Lung (tissue), 11 donors: ENCODE measurements at regions not wholly inside any gene's neighbourhood (a gene's known extent, or its start where the extent isn't known, plus 50 kb on each side); places are given as distances from the start of the nearest gene placed in this dataset.

ENCODE experiments used
- ATAC-seq: fragments of 200-7000 bp; cut with Tn5 transposase; one replicate; pipeline ENCODE4 v1.9.1; 2020; ENCODE audit warnings: moderate number of reproducible peaks; ENCODE audit not compliant: insufficient read depth, low FRiP score
- DNase-seq, 3 donors: peaks; one replicate each; pipeline ENCODE4 v3.0.0-alpha.2; 2013 to 2017
- H3K27ac ChIP-seq, 2 donors: one replicate each; pipeline ENCODE4 v1.5.1; 2013; ENCODE audit warnings: mild to moderate bottlenecking in 2 of 2, moderate library complexity in 2 of 2, control low read depth in 1 of 2, inconsistent platforms in 1 of 2, low read depth in 1 of 2, low read length in 1 of 2
- H3K27me3 ChIP-seq, 3 donors: one replicate each; pipeline ENCODE4 v1.5.1; 2013; ENCODE audit warnings: low read length in 2 of 3; ENCODE audit not compliant: control insufficient read depth in 3 of 3, insufficient read depth in 3 of 3
- H3K36me3 ChIP-seq, 4 donors: one replicate each; pipeline ENCODE4 v1.5.1; 2013; ENCODE audit warnings: low read length in 4 of 4, mild to moderate bottlenecking in 1 of 4, moderate library complexity in 1 of 4; ENCODE audit not compliant: control insufficient read depth in 4 of 4, insufficient read depth in 4 of 4
- H3K4me1 ChIP-seq, 5 donors: one replicate each; pipeline ENCODE4 v1.5.1; 2013; ENCODE audit warnings: low read length in 5 of 5, mild to moderate bottlenecking in 2 of 5, moderate library complexity in 1 of 5; ENCODE audit not compliant: control insufficient read depth in 5 of 5, insufficient read depth in 5 of 5
- H3K4me3 ChIP-seq: one replicate; pipeline ENCODE4 v1.5.1; 2013; ENCODE audit warnings: mild to moderate bottlenecking, control low read depth, moderate library complexity
- H3K9ac ChIP-seq, 2 donors: one replicate each; pipeline ENCODE4 v1.5.1; 2013; ENCODE audit warnings: low read length in 2 of 2, control low read depth in 1 of 2; ENCODE audit not compliant: insufficient read depth in 1 of 2
- H3K9me3 ChIP-seq, 4 donors: one replicate each; pipeline ENCODE4 v1.5.1; 2013; ENCODE audit warnings: low read length in 3 of 4, mild to moderate bottlenecking in 1 of 4, moderate library complexity in 1 of 4; ENCODE audit not compliant: control insufficient read depth in 4 of 4, insufficient read depth in 3 of 4
- CTCF ChIP-seq: IDR thresholded peaks from 2 replicates; pipeline ENCODE4 v1.5.1; 2012; ENCODE audit warnings: mild to moderate bottlenecking; ENCODE audit errors: control extremely low read depth, extremely low read depth
- WGBS, 2 donors: extraction: QIAGEN DNeasy Blood & Tissue Kit; methylation state at CpG; one replicate each; pipeline ENCODE4 v1.1.7; 2013; 5-methylcytosine and 5-hydroxymethylcytosine counted together
- donor health status: control.
- donor health status: control.
- donor health status: Bipolar disorder and iron deficiency.
- donor health status: healthy.
- donor health status: DM: yes; HTN: yes; CAD: no.

DNA sequence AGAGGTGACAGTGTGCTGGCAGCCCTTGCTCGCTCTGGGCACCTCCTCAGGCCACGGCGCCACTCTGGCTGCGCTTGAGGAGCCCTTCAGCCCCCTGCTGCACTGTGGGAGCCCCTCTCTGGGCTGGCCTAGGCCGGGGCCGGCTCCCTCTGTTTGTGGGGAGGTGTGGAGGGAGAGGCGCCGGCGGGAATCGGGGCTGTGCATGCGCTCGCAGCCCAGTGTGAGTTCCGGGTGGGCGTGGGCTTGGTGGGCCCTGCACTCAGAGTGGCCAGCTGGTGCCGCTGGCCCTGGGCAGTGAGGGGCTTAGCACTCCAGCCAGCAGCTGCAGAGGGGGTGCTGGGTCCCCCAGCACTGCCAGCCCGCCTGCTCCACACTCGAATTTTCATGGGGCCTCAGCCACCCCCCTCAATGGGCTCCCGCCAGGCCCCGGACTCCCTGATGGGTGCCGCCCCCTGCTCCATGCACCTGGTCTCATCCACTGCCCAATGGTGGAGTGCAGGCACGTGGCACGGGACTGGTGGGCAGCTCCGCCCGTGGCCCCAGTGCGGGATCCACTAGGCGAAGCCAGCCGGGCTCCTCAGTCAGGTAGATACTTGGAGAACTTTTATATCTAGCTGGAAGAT is 96.7 kb upstream of the BET1 start:
- no peak for ATAC-seq
- 93 to 97% methylated on average over 26 to 27 of the region's 27 CpGs for WGBS, 2 donors
- no peaks in the 10 kb centered on the region for H3K36me3 ChIP-seq
- H3K9ac ChIP-seq: no peak overlapping the region
- TF ChIP-seq CTCF: no peak
- DNase-seq: no peak
- no peak overlapping the region for H3K27ac ChIP-seq
- H3K27me3 ChIP-seq: no peaks in the 10 kb centered on the region
- H3K9me3 ChIP-seq: peaks cover 0 to 4% (median 0%) of the 10 kb centered on the region in 4 donors
- no peak overlapping the region for H3K4me3 ChIP-seq
- no peaks in the 10 kb centered on the region for H3K4me1 ChIP-seq

GRCh38 chr7:94104301-94104700 is 100.1 kb upstream of the BET1 start:
- no peak for ATAC-seq
- no peaks in the 10 kb centered on the region for H3K4me1 ChIP-seq

GRCh38 chr7:94109556-94109955 is 105.4 kb upstream of the BET1 start:
- Histone ChIP-seq H3K27ac (no peak overlapping the region), H3K9me3 (no peaks in the 10 kb centered on the region), H3K36me3 (no peaks in the 10 kb centered on the region), H3K27me3 (no peaks in the 10 kb centered on the region), H3K4me3 (no peak overlapping the region), H3K9ac (no peak overlapping the region), H3K4me1 (no peaks in the 10 kb centered on the region)
- no peak for TF ChIP-seq CTCF
- no peak for ATAC-seq
- no peak for DNase-seq
- 91% methylated on average over 5 of the region's 5 CpGs for WGBS, 2 donors

More at GRCh38 chr7:94104301-94104700, 100.1 kb upstream of the BET1 start:
- no peak for DNase-seq
- Histone ChIP-seq H3K27me3 (no peaks in the 10 kb centered on the region), H3K4me3 (no peak overlapping the region), H3K9me3 (peaks cover 0 to 4% (median 0%) of the 10 kb centered on the region in 4 donors), H3K27ac (no peak overlapping the region), H3K36me3 (no peaks in the 10 kb centered on the region), H3K9ac (no peak overlapping the region)
- 52 to 94% methylated on average over 1 of the region's 1 CpG for WGBS, 2 donors
- TF ChIP-seq CTCF: no peak

- no peaks in the 10 kb centered on the region for H3K36me3 ChIP-seq
- no peak overlapping the region for H3K27ac ChIP-seq
- no peak for DNase-seq
- no peaks in the 10 kb centered on the region for H3K4me1 ChIP-seq
- 73 to 77% methylated on average over 2 of the region's 2 CpGs for WGBS, 2 donors
- no peak for ATAC-seq
- H3K9ac ChIP-seq: no peak overlapping the region
- no peak overlapping the region for H3K4me3 ChIP-seq
- H3K27me3 ChIP-seq: no peaks in the 10 kb centered on the region
- H3K9me3 ChIP-seq: no peaks in the 10 kb centered on the region
- no peak for TF ChIP-seq CTCF
Measured at GRCh38 chr7:94111009-94111408, 106.9 kb upstream of the BET1 start.
